ENCODE measurements at regions not wholly inside any gene's neighbourhood (a gene's known extent, or its start where the extent isn't known, plus 50 kb on each side); places are given as distances from the start of the nearest gene placed in this dataset.
"Not testable (repeated sequence)": the region's sequence is repeated elsewhere in the genome, so short reads cannot be mapped to it uniquely, and the experiment has no call there.

DNA sequence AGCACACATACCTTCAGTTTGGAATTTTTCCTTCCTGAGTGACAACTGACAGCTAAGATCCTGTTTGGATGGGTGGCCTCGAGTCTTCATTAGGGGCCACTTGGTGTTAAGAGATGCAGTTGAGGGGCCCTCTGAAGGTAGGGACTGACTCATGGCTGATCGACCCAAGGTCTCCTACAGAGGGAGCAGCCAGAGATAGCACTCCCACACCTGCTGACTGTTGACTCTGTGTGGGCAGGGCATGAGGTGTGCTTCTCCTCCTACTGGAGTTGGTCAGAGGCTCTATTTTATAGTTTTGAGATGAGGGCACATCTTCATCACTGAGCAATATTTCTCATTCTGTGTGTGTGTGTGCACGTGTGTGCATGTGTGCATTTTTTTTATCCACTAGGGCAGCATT is 378.8 kb upstream of the PODXL start:
- no peak for DNase-seq (ENCODE audit: low read depth)

DNA sequence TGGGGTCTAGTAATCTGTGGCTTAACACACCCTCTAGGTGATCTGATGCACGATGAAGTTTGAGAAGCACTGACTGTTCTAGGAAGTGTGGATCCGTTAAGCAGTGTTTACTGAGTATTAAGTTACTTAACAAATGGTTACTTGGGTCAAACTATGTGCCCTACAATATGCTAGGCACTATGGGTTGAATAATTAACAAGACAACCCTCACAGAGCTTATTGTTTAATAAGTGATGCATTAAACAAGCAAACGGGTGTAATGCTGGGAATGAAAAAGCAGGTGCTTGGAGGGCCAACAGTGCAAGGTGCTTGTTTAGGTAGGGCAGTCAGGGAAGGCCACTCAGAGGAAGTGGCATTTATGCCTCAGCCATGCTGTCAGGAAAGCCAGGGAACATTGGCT is 378.0 kb upstream of the PODXL start:
- no peak for DNase-seq (ENCODE audit: low read depth)

DNA sequence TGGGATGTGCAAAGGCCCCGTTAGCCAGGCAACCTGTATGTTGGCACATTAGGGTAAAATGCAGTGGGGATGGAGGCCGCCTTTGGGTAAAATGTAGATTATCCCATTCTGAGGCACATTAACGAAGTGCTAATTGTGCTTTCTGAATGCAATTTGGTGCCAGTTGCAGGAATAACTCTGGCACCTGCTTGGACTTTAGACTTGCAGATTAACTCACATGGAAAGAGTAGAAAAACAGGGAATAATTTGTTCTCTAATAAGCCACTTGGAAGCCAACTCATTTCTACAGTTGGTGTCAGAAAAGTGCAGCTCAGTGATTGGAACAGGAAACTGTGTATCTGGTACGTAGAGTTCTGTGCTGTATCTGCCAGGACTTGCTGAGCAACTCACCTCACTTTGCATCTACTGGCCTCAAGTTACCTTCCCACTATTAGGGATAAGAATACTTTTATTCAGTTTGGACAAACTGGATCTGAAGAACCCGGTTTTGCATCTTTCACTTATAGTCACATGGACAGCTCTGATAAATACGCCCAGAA is 377.4 kb upstream of the PODXL start:
- DNase-seq (ENCODE audit: low read depth), result no peak

DNA sequence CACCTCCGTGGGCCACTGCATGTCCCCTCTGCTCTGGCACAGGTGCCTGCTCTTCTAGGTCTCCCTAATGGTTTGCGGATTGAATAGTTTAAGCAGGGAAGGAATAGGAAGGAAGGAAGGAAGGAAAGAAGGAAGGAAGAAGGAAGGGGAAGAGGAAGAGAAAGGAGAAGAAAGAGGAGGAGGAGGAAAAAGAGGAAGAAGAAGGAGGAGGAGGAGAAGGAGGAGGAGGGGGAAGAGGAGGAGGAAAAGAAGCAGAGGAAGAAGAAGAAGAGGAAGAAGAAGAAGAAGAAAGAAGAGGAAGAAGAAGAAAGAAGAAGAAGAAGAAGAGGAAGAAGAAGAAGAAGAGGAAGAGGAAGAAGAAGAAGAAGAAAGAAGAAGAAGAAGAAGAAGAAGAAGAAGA is 376.8 kb upstream of the PODXL start:
- DNase-seq (ENCODE audit: low read depth), result not testable (repeated sequence)

DNA sequence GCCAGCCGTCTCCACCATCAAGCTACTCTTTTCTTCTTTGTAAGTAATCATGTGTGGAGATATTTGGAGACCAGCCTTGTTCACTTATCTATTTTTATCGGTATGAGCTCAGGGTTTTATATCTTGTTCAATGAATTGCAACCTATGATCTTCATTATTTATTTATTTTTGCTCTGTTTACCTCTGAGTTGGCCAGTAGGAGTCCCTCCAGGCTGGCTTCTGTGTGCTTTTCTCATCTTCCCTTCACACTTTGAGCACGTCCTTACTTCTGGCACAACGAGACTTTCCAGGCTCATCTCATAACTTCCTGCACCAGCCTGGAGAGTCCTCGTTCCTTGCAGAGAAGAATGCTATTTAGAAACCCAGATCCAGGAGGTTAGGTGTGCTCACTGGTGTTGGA is 375.8 kb upstream of the PODXL start:
- DNase-seq (ENCODE audit: low read depth), result no peak

DNA sequence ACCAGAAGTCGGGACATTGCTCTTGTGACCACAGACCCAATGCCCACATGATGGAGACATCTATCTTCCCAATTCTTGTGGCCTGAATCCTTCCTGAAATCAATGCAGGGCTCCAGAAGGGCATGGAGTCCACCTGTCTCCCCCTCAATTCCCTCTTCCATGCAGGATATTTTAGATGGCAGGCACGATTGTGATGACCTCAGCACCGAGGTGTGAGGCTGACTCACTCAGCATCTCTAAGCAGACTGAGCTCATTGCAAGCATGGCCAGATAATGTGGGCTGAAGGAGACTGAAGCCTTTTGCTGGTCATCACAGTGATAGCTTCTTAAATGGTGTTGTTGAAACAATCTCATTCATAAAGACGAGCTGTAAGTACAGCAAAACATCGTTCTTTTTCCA is 374.9 kb upstream of the PODXL start:
- no peak for DNase-seq (ENCODE audit: low read depth)

DNA sequence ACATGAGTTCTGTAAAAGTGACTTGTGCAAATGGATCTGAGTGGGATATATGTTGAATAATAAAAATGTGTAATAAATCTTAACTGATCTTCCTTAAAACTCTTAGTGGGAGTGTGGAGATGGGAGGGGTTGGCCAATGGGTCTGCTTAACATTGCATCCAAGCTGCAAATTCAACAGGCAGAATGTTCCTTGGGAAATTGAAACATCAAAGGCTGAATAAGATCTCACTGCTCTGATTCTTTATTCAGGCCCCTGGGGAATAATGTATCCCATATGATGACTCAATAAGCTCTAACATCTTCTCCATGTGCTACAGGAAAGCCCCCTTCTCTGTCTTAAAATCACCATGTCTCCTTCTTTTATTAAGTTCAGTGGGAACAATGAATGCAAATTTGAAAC is 373.2 kb upstream of the PODXL start:
- DNase-seq (ENCODE audit: low read depth), result no peak

DNA sequence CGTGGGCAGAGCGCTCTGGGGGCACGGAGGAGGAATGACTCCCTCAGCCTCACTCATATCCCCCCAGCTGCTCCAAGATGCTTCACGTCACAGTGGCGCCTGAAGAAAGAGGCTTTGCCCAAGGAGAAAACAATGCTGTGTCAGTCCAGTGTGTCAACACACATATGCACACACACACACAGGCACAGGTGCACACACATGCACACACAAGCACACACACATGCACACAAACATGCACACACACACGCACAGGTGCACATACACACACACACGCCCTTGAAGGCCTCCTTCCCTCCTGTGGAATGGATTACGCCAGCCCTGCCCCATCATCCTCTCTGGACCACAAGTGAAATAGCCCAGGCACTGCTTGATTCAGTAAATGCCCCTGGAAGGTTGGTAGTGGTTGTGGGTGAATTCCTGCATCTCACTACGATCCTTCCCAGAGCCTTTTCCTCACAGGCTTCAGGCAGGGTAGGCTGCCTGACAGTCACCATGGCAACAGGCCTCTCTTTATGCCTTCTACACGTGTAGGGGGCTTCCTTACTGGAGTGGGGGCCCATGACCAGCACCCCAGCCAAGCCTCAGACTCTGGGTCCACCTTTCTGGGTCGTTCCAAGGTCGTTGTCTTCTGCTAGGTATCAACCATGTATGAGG is 371.5 kb upstream of the PODXL start:
- DNase-seq (ENCODE audit: low read depth), result no peak

DNA sequence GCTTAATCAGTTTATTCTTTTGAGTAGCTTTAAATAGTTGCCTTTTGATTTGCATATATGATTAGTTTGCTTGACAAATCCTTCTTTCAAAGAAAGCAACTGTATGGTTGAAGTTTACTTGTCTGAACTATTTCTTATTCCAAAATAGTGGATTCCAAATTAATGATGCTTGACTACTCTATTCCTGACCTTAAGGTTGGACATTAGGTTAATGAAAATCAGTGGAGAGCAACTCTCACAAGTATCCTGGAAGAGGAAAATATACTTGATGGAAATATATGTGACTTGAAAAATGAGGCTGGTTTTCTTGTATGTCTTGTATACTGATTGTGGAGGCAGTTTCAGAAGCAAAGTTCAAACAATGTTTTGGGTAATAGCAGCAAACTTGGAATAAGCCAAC is 369.2 kb upstream of the PODXL start:
- DNase-seq (ENCODE audit: low read depth), result no peak

DNA sequence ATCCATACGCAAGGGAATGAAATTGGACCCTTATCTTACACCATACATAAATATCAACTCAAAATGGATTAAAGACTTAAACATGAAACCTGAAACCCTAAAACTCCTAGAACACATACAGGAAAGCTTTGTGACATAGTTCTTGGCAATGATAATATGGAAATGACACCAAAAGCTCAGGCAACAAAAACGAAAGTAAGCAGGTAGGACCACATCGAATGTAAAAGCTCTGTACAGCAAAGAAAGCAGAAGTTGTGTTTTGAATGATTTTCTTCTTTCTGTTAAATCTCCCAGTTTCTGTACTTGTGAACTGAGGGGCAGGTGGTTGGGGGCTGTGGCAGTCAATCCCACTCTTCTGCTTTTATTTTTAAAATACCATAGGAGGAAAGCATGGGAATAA is 368.4 kb upstream of the PODXL start:
- no peak for DNase-seq (ENCODE audit: low read depth)

DNA sequence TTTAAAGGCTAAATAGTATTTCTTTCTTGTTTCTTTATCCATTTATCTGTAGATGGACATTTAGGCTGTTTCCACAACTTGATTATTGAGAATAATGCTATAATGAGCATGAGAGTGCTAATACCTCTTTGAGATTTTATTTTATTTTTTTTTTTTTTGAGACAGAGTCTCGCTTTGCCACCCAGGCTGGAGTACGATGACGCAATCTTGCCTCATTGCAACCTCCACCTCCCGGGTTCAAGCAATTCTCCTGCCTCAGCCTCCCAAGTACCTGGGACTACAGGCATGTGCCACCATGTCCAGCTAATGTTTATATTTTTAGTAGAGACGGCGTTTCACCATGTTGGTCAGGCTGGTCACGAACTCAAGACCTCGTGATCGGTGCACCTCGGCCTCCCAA is 366.5 kb upstream of the PODXL start:
- DNase-seq (ENCODE audit: low read depth), result not testable (repeated sequence)

DNA sequence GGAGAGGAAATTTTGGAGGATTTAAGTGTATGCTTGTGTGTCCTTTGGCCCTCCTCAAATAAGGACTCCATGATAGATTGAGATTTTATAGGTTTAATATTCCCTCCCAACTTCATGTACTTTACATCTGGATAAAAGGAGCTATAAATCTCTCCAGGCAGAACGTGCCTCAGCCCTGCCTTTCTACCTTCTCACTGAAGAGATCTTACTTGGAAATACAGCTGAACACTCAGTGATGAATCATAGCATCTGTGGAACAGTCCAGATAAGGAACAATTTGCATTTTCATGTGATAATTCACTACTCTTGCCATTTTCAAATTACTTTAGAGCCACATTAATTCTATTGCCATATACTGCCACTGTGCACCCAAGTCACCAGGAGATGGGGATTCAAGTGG is 364.6 kb upstream of the PODXL start:
- DNase-seq (ENCODE audit: low read depth), result no peak

DNA sequence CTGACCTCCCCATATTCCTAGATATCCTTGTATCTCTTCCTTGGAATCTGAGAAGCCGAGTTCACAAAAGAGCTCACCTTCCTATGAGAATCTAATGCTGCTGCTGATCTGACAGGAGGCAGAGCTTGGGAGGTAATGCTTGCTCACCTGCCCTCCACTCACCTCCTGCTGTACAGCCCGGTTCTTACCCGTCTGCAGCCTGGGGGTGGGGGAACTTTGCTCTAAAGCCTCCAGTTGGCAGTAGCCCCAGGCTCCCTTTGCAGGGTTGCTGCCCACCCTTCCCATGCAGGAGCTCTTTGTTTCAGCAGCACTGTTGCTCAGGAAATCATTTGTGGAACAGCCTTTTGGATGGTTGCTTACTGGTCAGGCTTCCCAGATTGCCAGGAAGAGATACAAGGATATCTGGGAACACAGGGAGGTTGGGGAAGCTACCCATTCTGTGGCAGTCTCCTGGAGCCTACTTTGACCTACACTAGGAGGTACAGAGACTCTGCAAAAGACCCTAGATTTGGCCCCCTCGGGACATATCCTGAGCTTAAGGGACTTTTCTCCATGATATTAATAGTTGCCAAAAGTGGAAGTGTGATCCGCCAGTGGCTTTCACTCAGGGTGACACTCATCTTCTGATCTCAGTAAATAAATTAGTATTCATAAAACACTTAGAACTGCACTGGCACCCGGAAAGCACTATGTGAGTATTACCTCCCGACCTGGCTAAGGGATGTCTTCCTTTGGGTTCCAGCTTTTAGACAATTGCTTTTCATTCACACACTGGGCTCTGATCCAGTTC is 363.7 kb upstream of the PODXL start:
- no peak for DNase-seq (ENCODE audit: low read depth)

DNA sequence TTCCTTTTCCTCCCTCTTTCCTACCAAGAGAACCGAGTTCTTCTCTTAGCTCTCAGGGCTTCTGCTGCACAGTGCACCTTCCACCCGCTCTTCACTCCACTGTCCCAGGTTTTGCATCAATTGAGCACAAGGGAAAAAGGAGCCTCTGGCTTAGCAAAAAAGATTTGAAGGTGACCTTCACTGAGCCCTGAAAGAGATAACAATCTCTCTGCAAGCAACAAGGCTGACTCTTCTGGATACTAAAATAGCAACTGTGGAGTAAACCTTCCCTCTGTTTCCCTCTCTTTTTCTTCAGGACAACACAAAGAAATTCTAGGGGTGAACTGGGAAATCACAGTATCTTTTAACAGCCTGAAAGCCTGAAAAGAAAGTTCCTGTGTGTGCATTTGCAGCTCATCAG is 354.7 kb upstream of the PODXL start:
- no peak for DNase-seq (ENCODE audit: low read depth)

DNA sequence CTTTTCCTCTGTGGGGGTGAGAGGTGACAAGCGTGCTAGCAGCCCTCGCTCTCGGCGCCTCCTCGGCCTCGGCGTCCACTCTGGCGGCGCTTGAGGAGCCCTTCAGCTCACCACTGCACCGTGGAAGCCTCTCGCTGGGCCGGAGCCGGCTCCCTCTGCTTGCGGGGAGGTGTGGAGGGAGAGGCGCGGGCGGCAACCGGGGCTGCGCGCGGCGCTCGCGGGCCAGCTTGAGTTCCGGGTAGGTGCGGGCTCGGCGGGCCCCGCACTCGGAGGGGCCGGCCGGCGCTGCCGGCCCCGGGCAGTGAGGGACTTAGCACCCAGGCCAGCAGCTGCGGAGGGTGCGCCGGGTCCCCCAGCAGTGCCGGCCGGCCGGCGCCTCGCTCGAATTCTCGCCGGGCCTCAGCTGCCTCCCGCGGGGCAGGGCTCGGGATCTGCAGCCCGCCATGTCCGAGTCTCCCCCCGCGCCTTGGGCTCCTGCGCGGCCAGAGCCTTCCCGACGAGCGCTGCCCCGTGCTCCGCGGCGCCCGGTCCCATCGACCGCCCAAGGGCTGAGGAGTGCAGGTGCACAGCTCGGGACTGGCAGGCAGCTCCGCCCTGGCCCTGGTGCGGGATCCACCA is 352.8 kb upstream of the PODXL start:
- no peak for DNase-seq (ENCODE audit: low read depth)

DNA sequence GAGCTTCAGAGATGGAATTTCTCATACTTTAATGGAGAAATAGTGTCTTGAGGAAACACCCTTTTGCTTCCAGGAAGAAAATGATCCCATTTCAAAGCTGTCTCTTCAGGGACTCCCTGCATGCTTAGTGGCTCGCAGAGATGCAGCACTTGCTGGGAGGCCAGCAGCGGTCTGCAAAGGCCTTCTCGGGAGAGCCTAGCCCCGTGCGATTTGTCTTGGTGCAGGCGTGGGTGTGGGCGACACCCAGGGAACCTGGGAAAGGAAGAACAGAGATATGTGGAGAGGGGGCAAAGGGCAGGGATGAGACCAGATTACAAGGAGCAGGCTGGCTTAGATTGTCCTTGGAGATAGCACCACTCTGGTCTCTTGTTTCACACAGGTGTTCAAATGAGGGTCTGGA is 352.3 kb upstream of the PODXL start:
- no peak for DNase-seq (ENCODE audit: low read depth)

DNA sequence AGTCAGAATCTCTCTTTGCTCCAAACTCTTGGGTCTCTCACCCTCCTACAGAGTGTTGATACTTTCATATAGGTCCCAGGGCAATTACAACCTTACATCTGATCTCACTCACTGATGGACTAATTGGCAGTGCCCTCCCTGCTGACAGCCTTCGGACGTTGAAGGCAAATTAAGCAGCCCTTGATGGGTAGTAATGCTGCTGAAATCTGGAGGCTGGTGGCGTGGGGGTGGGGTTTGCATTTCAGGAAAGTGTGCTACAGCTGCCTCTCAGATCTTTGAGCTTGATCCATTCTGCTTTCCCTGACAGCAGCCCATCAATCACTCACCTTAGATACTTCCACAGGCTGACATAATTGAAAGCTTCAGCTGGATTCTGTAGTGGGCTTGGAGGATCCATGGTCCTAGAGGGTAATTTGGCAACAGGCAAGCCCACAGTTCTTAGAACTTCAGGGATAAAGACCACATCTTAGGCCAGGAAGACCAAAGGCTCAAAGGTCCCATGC is 349.1 kb upstream of the PODXL start:
- no peak for DNase-seq (ENCODE audit: low read depth)

DNA sequence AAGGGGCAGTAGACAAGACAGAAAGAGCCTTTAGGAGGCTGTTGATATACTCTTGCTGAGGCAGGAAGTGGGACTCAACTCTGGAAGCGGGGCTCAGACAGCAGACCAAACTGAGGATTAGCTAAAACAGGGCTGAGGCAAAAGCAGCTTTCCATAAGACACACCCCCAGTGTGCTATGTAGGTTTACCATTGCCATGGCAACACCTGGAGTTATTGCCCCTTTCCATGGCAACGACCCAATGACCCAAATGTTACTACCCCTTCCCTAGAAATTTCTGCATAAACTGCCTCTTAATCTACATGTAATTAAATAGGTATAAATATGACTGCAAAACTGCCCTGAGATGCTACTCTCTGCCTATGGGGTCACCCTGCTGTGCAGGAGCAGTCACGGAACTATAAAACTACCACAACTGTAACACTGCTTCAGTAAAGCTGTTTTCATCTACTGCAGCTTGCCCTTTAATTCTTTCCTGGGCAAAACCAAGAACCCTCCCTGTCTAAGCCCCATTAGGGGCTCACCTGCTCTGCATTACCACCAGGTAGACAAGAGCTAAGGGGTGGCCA is 348.4 kb upstream of the PODXL start:
- DNase-seq (ENCODE audit: low read depth), result no peak

DNA sequence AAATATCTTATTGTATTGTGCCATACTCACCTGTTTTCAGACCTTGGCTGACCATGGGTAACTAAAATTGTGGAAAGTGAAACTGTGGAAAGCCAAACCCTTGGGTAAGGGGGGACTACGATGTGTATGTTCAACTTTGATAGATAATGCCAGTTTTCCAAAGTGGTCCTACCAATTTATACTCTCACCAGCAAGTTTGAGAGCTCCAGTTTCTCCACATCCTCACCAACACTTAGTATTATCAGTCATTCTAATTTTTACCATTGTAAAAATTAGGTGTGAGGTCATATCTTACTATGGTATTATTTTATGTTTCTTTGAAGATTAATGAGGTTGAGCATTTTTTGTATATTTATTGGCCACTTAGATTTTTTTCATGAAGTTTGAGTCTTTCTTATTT is 346.9 kb upstream of the PODXL start:
- no peak for DNase-seq (ENCODE audit: low read depth)

DNA sequence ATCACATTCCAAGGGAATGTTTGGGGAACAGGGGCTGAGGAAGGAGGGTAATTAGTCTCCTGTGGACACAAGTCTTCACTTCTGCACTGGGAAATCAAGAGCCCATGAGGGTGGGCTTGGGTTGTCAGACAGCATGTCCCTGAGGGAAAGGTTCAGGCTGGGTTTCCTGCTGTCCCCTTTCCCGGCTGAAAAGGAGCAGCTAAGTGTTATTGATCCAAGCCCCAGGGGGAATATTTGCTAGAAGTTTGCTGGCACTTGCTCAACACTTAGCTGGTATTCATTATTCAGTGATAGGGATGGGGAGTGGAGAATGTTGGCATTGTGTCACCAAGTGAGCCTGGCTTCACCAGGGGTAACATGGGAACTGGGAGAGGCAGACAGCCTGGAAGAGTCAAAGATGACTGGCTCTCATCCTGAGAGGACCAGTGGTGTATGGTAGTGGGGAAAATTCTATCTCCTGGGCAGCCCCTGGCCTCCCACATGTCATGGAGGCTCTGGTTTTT is 344.4 kb upstream of the PODXL start:
- no peak for DNase-seq (ENCODE audit: low read depth)

DNA sequence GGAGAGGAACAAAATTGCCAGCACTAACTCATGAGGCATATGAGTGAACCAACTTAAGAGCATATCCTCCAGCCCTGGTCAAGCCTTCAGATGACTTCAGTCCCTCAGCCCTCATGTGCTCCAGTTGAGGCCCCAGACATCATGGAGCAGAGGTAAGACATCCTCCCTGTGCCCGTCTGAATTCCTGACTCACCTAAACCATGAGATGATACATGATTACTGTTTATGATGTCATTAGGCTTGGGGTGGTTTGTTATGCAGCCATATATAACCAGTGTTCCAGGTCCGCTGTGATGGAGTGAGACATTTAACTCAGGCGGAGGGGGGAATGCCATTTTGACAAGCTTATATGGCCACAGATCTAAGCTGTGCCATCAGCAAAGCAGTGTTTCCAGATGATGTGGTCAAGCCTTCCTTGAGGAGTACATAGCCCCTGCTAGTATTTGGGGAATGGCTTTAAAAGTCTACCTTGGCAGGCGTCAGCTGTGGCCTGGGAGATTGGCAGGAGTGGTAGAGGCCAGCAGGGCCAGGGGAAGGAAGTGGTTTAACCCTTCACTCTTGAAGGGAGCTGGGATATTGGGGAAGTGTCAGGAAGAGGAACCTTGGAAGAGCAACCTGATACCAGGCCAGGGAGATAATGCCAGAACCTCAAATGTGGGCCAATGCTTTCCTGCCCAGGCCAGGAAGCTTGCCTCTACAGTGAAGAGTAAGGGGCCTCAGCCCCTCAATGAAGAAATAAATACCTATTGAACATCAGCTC is 343.0 kb upstream of the PODXL start:
- no peak for DNase-seq (ENCODE audit: low read depth)

DNA sequence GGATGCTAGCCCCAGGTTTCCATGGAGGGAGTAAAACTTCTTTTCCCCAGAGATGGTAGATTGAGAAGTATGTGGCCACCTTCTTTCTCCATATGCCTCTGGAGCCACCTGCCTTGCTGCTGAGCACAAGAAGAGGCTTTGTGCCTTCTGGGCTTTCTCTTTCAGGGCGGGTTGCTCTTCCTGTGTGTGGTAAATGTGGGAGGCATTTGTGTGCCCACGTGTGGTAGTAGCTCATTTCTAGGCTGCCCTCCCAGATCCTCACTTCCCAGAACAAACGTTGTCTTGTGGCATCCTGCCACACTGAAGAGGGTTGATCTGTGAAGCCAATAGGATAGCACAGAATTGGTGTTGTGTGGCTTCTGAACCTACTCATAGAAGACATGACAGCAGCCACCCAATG is 342.0 kb upstream of the PODXL start:
- no peak for DNase-seq (ENCODE audit: low read depth)
